HG02763 (cell line): ENCODE measurements at regions not wholly inside any gene's neighbourhood (a gene's known extent, or its start where the extent isn't known, plus 50 kb on each side); places are given as distances from the start of the nearest gene placed in this dataset.

Source experiments
- ATAC-seq: cut with Tn5 transposase; IDR thresholded peaks from one replicate; pipeline ENCODE4 v1.9.1; 2021; ENCODE audit warnings: mild to moderate bottlenecking, moderate library complexity; ENCODE audit not compliant: unreplicated experiment

GRCh38 chr2:4673025-4673489, 969.7 kb downstream of the DCDC2C start:
- no peak for ATAC-seq

DNA sequence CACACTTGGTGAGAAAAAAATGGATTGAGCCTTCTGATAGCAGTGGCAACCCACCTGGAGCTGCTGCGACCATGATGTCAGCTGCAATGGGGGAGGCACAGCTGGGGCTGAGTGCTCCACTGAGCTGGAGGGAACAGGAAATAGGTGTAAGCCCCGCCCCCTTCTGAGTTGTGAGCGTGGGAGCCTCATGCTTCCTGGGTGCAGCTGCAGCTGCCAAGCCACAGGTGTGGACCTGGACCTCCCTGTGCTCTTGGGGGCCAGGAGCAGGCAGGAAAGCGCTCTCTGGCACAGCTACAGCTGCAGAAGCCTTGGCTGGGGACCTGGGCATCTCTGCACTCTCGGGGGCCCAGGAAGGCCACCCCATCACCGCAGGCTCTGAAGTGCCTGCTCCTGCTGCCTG, 970.6 kb downstream of the DCDC2C start:
- ATAC-seq, result no peak

DNA sequence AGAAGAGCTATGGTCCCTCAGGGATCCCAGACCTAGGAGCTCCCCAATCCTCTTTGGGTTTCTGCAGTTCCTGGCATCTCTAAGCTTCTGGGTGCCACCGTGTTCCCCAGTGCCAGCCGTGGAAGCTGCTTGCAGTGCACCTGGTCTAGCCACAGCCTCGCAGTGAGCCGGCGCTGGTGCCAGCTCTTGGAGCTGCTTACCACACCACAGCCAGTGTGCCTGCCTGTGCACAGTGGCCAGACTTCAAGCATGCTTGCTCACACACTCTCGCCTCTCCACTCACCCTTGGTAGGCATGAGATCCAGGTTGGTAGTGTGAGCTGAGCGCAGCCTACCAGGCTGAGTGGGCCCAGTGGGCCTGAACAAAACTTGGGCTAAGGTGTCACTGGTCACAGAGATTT, 971.9 kb downstream of the DCDC2C start:
- ATAC-seq, result no peak

DNA sequence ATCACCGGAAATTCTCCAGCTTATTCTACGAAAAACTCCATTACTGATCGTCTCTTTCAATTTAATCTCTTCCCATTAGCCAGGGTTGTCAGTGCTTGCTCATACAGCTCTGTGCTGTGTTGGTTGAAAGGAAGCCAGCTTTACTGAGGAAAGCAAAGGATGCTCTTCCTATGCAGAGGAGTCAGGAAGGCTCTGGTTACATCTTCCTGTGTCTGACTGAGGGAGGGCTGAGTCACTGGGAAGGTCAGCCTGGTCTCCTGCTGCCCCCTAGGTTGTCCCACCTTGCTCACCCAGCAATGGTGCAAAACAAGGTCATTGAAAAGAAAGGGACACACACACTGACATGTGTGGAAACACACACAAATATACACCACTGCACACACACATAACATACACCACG, 975.6 kb downstream of the DCDC2C start:
- ATAC-seq, result no peak

GRCh38 chr2:4679391-4679790, 976.0 kb downstream of the DCDC2C start:
- no peak for ATAC-seq

DNA sequence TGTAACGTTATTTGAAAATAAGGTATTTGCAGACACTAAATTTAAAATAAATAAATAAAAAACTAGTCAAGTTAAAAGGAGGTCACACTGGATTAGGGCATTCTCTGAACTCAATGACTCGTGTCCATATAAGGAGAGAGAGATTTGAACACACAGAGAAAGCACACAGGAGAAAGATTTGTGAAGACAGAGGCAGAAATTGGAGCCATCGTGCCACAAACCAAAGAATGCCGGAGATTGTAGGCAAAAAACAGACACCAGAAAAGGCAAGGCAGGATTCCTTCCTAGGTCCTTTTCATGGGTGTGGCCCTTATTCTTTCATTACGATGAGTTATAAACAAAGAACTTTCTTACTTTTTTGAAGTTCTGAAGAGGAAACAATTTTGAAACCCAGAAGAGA, 981.5 kb downstream of the DCDC2C start:
- no peak for ATAC-seq

- no peak for ATAC-seq
These were observed 987.5 kb downstream of the DCDC2C start for GRCh38 chr2:4690913-4691312.

GRCh38 chr2:4693266-4693665, 989.9 kb downstream of the DCDC2C start:
- ATAC-seq, result no peak

GRCh38 chr2:4695281-4695861, 992.0 kb downstream of the DCDC2C start:
- ATAC-seq, result no peak

DNA sequence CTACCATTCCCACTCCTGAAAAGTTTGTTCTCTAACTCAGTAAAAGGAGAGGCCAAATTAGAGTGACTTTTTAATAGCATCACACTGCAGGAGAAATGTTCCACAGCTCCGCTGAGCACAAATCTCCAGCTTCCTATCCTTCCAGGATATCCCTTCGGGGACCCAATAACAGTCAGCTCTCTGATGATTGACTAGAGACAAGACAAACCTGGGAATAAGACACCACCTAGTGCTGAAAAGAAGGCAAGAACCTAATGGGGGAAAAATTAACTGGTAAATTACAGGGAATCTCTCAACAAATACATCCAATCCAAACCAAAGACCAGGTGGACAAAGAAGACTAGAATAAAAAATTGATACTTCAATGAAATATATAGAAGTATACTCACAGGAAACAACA, 977.1 kb upstream of the SOX11 start:
- no peak for ATAC-seq

- ATAC-seq, result no peak
These were observed 973.4 kb upstream of the SOX11 start for GRCh38 chr2:4718777-4719176.

DNA sequence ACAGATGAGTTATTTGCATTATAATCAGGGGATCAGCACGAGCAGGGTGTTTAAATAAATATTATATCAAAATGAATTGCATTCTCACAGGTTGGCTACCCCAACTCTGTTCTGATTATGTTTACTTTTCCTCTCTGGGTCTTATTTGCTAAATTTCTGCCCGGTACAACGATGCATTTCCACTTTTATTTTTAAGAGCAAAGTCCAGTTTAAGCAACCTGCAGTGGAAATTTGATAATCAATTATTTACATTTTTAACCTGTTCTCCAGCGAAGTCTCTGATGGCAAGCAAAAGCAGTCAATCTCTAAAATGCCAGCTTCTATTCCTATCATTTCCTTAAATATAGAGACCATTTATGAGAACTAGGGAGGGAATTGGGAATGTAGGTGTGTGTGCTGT, 966.6 kb upstream of the SOX11 start:
- no peak for ATAC-seq

DNA sequence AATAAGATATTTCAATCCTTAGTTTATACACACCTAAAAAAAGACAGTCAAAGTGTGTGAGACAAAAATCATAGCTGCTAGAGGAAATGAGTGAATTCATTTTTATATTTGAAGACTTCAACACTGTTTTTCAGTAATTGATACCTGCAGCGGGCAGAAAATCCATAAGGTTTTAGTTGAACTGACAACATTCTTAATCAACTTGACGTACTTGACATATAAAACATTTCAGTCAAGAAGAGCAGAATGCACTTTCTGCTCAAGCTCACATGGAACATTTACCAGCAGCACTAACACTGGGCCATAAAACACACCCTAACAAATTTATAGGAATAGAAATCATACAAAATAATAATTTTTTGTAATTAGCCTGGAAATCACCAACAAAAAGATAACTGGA, 959.6 kb upstream of the SOX11 start:
- no peak for ATAC-seq

GRCh38 chr2:4745056-4745991, 946.9 kb upstream of the SOX11 start:
- no peak for ATAC-seq

DNA sequence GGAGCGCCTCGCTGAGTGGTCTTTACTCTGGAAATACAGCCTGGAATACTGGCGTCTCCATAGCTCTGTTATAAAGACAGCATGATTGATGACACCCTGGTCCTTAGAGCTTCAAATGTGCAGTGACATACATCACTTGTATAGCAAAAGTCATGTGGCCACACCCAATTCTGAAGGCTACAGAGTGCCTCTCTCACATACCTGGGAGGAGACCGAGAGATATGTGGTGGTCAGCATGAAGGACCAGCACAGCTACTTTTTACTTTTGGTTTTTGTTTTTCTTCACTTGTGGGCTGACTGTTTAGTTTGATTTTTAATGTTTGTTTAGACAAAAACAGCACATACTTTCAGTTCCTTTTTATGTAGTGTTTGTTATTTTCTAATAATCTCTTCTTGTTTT, 938.5 kb upstream of the SOX11 start:
- no peak for ATAC-seq

- ATAC-seq, result no peak
These were observed 929.2 kb upstream of the SOX11 start for GRCh38 chr2:4762951-4763376.

DNA sequence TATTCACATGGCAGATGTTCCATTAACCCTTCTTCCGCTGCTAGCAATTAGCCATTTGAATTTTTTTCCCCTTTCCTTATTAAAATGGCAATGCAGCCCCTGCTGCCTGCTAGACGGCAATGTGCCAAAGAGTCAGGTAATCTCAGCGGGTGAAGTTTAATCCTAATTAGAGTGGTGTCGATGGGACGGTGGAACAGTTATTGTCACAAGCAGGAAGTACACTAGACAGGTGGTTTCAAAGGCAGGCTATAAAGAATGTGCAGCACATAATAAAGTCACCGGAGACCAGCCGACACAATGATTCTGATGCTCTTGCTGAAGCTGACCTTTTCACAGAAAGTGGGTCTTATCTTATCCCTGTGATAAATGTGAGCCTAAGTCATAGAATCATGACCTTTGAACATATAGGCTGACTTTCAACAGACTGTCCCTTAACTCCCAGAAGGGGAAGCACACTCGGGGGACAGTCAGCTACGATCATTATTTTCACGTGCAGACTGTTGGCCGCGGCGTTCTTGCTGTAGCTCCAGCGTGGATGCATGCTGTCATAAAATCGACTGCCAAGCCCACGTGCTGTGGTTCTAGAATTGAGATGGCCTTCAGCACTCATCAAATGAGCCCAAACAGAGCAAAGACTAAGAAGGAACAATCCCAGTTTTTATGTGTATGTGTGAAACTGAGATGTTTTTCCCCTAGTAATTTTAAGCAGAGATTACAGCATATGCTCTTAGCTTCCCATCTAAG, 926.2 kb upstream of the SOX11 start:
- ATAC-seq, result no peak

- no peak for ATAC-seq
These were observed 916.5 kb upstream of the SOX11 start for GRCh38 chr2:4775668-4776067.

- ATAC-seq, result no peak
These were observed 911.5 kb upstream of the SOX11 start for GRCh38 chr2:4780679-4781078.

GRCh38 chr2:4782647-4783046, 909.5 kb upstream of the SOX11 start:
- ATAC-seq, result no peak

DNA sequence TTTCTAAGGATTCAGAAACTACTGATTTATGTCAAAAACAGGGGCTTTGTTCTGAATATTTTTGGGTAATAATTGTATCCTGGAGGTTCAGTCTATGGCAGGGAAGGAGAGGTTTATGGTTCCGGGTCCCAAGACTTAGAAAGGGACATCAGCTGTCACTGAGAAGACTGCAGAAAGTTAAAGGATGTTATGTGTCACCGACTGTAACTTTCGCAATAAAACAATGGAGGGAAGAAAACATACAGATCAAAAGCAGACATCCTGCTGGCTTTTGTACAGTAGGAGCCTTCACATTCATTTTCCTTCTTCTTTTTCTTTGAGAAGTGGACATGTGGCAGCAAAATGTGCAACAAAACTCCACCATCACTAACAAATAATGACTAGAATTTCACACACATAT, 900.7 kb upstream of the SOX11 start:
- ATAC-seq, result no peak

DNA sequence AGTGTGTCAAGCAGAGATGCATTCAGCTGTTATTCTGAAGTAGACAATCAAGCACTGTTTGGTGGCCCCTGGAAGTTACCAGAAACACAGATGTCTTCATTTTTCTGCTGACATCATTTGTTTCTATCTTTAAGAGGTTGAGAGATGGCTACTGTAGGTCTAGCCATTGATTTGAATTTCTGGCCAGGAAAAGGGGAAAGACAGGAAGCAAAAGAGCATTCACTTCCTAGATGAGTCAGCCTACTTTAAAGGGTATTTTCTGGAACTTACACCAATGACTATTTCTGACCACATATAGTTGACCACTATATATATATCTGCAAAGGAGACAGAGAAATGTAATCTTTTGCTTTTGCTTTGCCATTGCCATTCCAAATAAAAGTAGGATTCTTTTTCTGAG, 900.1 kb upstream of the SOX11 start:
- ATAC-seq, result no peak
